Parathyroid adenoma (tissue), 2 donors: ENCODE measurements at regions not wholly inside any gene's neighbourhood (a gene's known extent, or its start where the extent isn't known, plus 50 kb on each side); places are given as distances from the start of the nearest gene placed in this dataset.

Experiments
- H2AFZ ChIP-seq: fragments of 300-600 bp; sonication (generic); one replicate; pipeline ENCODE4 v1.7.0; 2017; ENCODE audit warnings: antibody characterized with exemption, mild to moderate bottlenecking
- H3K27ac ChIP-seq: fragments of 300-600 bp; sonication (generic); one replicate; pipeline ENCODE4 v1.7.0; 2017
- H3K27me3 ChIP-seq: fragments of 300-600 bp; sonication (generic); one replicate; pipeline ENCODE4 v1.7.0; 2017; ENCODE audit warnings: low read length; ENCODE audit not compliant: control insufficient read depth, insufficient read depth
- H3K36me3 ChIP-seq: fragments of 300-600 bp; sonication (generic); one replicate; pipeline ENCODE4 v1.7.0; 2017; ENCODE audit warnings: low read length; ENCODE audit not compliant: control insufficient read depth, insufficient read depth
- H3K4me1 ChIP-seq: fragments of 300-600 bp; sonication (generic); one replicate; pipeline ENCODE4 v1.7.0; 2017; ENCODE audit warnings: control low read depth
- H3K4me2 ChIP-seq: fragments of 300-600 bp; sonication (generic); one replicate; pipeline ENCODE4 v1.7.0; 2017; ENCODE audit warnings: low read length
- H3K4me3 ChIP-seq: fragments of 300-600 bp; sonication (generic); one replicate; pipeline ENCODE4 v1.7.0; 2017; ENCODE audit warnings: low read depth, low read length
- H3K79me2 ChIP-seq: fragments of 300-600 bp; sonication (generic); one replicate; pipeline ENCODE4 v1.7.0; 2017; ENCODE audit warnings: control low read depth
- H3K9ac ChIP-seq: fragments of 300-600 bp; sonication (generic); one replicate; pipeline ENCODE4 v1.7.0; 2017; ENCODE audit warnings: mild to moderate bottlenecking
- H3K9me3 ChIP-seq: fragments of 300-600 bp; sonication (generic); one replicate; pipeline ENCODE4 v1.7.0; 2017; ENCODE audit warnings: low read length; ENCODE audit not compliant: control insufficient read depth
- CTCF ChIP-seq: fragments of 300-600 bp; sonication (generic); IDR thresholded peaks from one replicate; pipeline ENCODE4 v1.7.0; 2017; ENCODE audit warnings: antibody characterized with exemption, mild to moderate bottlenecking
- donor health status: primary hyperparathyroidism.

GRCh38 chr4:164408831-164409230, 345.1 kb upstream of the SMIM31 start:
- Histone ChIP-seq H3K27me3 (no peaks in the 10 kb centered on the region), H3K9ac (no peak overlapping the region), H3K27ac (no peak overlapping the region), H3K36me3 (no peaks in the 10 kb centered on the region), H3K4me3 (no peak overlapping the region), H2AFZ (no peak overlapping the region), H3K4me2 (no peak overlapping the region), H3K79me2 (no peaks in the 10 kb centered on the region), H3K4me1 (no peaks in the 10 kb centered on the region), H3K9me3 (no peaks in the 10 kb centered on the region)
- TF ChIP-seq CTCF = no peak

GRCh38 chr4:164410401-164410800, 343.5 kb upstream of the SMIM31 start:
- H3K4me3 ChIP-seq = no peak overlapping the region
- no peaks in the 10 kb centered on the region for H3K79me2 ChIP-seq
- no peak overlapping the region for H3K9ac ChIP-seq
- no peaks in the 10 kb centered on the region for H3K4me1 ChIP-seq
- H3K4me2 ChIP-seq = no peak overlapping the region
- H3K27me3 ChIP-seq = no peaks in the 10 kb centered on the region
- no peaks in the 10 kb centered on the region for H3K9me3 ChIP-seq
- no peak overlapping the region for H2AFZ ChIP-seq
- TF ChIP-seq CTCF = no peak
- no peak overlapping the region for H3K27ac ChIP-seq
- H3K36me3 ChIP-seq = no peaks in the 10 kb centered on the region

GRCh38 chr4:164412246-164412645, 341.7 kb upstream of the SMIM31 start:
- H3K27ac ChIP-seq = no peak overlapping the region
- no peak overlapping the region for H3K4me2 ChIP-seq
- no peaks in the 10 kb centered on the region for H3K9me3 ChIP-seq
- no peak overlapping the region for H2AFZ ChIP-seq
- H3K36me3 ChIP-seq = no peaks in the 10 kb centered on the region
- H3K4me1 ChIP-seq = no peaks in the 10 kb centered on the region
- H3K27me3 ChIP-seq = no peaks in the 10 kb centered on the region
- TF ChIP-seq CTCF = no peak
- no peaks in the 10 kb centered on the region for H3K79me2 ChIP-seq
- H3K9ac ChIP-seq = no peak overlapping the region
- H3K4me3 ChIP-seq = no peak overlapping the region

GRCh38 chr4:164413743-164414142, 340.2 kb upstream of the SMIM31 start:
- TF ChIP-seq CTCF = no peak
- no peak overlapping the region for H3K27ac ChIP-seq
- H3K4me3 ChIP-seq = no peak overlapping the region
- H2AFZ ChIP-seq = no peak overlapping the region
- H3K4me2 ChIP-seq = no peak overlapping the region
- no peaks in the 10 kb centered on the region for H3K9me3 ChIP-seq
- H3K79me2 ChIP-seq = no peaks in the 10 kb centered on the region
- H3K9ac ChIP-seq = no peak overlapping the region
- no peaks in the 10 kb centered on the region for H3K4me1 ChIP-seq
- no peaks in the 10 kb centered on the region for H3K27me3 ChIP-seq
- no peaks in the 10 kb centered on the region for H3K36me3 ChIP-seq

- Histone ChIP-seq H3K9me3 (no peaks in the 10 kb centered on the region), H3K27ac (no peak overlapping the region), H3K4me1 (no peaks in the 10 kb centered on the region), H3K9ac (no peak overlapping the region), H3K4me2 (no peak overlapping the region), H2AFZ (no peak overlapping the region), H3K79me2 (no peaks in the 10 kb centered on the region), H3K36me3 (no peaks in the 10 kb centered on the region), H3K27me3 (no peaks in the 10 kb centered on the region), H3K4me3 (no peak overlapping the region)
- TF ChIP-seq CTCF = no peak
Observed at GRCh38 chr4:164423819-164424218, 330.1 kb upstream of the SMIM31 start.
